HG03521 (cell line): ENCODE measurements at regions not wholly inside any gene's neighbourhood (a gene's known extent, or its start where the extent isn't known, plus 50 kb on each side); places are given as distances from the start of the nearest gene placed in this dataset.
"Not testable (repeated sequence)": the region's sequence is repeated elsewhere in the genome, so short reads cannot be mapped to it uniquely, and the experiment has no call there.

Experiments used
- ATAC-seq: cut with Tn5 transposase; IDR thresholded peaks from one replicate; pipeline ENCODE4 v1.9.1; 2021; ENCODE audit warnings: mild to moderate bottlenecking, moderate library complexity; ENCODE audit not compliant: unreplicated experiment

- no peak for ATAC-seq
Measured at GRCh38 chr11:8772571-8773519, 90.3 kb downstream of the RPL27A start.

- no peak for ATAC-seq
Measured at GRCh38 chr11:8773916-8774539, 91.4 kb downstream of the RPL27A start.

- ATAC-seq: not testable (repeated sequence)
Measured at GRCh38 chr11:8774916-8775315, 92.3 kb downstream of the RPL27A start.

GRCh38 chr11:8775332-8775731, 92.7 kb downstream of the RPL27A start:
- no peak for ATAC-seq

- no peak for ATAC-seq
Measured at GRCh38 chr11:8775734-8776133, 93.1 kb downstream of the RPL27A start.

GRCh38 chr11:8776209-8776608, 93.6 kb downstream of the RPL27A start:
- no peak for ATAC-seq

- ATAC-seq: no peak
Measured at GRCh38 chr11:8777907-8778767, 95.5 kb downstream of the RPL27A start.

- ATAC-seq: no peak
Measured at GRCh38 chr11:8779107-8779506, 96.5 kb downstream of the RPL27A start.

- no peak for ATAC-seq
Measured at GRCh38 chr11:8779732-8780131, 97.1 kb downstream of the RPL27A start.

- no peak for ATAC-seq
Measured at GRCh38 chr11:8784954-8785353, 102.4 kb downstream of the RPL27A start.

- ATAC-seq: no peak
Measured at GRCh38 chr11:8785457-8785856, 102.9 kb downstream of the RPL27A start.

- ATAC-seq: no peak
Measured at GRCh38 chr11:8785998-8786397, 103.4 kb downstream of the RPL27A start.

GRCh38 chr11:8786933-8787332, 104.3 kb downstream of the RPL27A start:
- no peak for ATAC-seq

- ATAC-seq: no peak
Measured at GRCh38 chr11:8787372-8787771, 104.8 kb downstream of the RPL27A start.

GRCh38 chr11:8788616-8789015, 106.0 kb downstream of the RPL27A start:
- ATAC-seq: no peak

GRCh38 chr11:8789864-8790263, 107.3 kb downstream of the RPL27A start:
- no peak for ATAC-seq

- ATAC-seq: no peak
Measured at GRCh38 chr11:8790968-8791367, 108.4 kb downstream of the RPL27A start.

GRCh38 chr11:8792710-8793109, 110.1 kb downstream of the RPL27A start:
- ATAC-seq: no peak

GRCh38 chr11:8793114-8793777, 110.7 kb downstream of the RPL27A start:
- ATAC-seq: no peak

GRCh38 chr11:8794126-8794525, 111.5 kb downstream of the RPL27A start:
- ATAC-seq: no peak

GRCh38 chr11:8794677-8795103, 112.1 kb downstream of the RPL27A start:
- ATAC-seq: no peak
